ENCODE measurements at regions not wholly inside any gene's neighbourhood (a gene's known extent, or its start where the extent isn't known, plus 50 kb on each side); places are given as distances from the start of the nearest gene placed in this dataset.

DNA sequence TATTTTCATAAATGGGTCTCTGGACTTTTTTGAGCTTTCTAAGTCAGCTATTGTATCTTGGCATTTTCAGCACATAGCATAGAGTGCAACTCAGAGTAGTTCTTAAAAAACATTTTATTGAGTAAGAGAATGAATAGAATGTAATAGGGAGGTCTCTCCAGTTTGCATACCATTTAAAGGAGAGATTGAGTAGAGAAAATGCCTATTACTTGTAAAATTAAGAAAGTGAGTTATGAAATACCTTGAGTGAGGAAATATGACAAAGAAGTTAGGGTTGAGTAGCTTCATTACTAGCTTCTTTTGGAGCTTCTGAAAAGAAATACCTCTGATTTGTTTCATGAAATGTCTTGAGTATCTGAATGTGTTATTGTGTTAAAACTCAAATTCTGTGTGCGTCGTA is 140.0 kb downstream of the AASDHPPT start:
- DNase-seq, result no peak

GRCh38 chr11:106218106-106218505 is 140.6 kb downstream of the AASDHPPT start:
- no peak for DNase-seq

GRCh38 chr11:106222626-106223025 is 145.2 kb downstream of the AASDHPPT start:
- DNase-seq, result no peak

GRCh38 chr11:106224172-106224571 is 146.7 kb downstream of the AASDHPPT start:
- DNase-seq, result no peak

GRCh38 chr11:106228996-106229395 is 151.5 kb downstream of the AASDHPPT start:
- no peak for DNase-seq

GRCh38 chr11:106231591-106231990 is 154.1 kb downstream of the AASDHPPT start:
- peak; percentile 12 for DNase-seq

DNA sequence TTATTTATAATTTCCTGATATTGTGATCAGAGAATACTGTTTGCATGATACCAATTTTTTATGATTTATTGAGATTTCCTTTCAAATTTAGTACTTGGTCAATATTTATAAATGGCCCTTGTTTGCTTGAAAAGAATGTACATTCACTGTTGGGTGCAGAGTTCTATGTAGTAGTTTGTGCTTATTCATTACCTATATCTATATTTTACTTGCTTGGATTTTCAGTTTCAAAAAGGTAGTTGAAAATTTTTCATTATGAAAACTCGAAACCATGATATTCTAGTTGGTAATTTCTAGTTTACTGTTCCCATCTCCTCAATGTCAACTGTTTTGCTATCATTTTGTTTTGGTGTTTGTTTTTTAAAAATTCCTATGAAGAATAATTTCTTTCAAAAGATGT is 155.7 kb downstream of the AASDHPPT start:
- DNase-seq, result no peak

GRCh38 chr11:106234794-106235193 is 157.3 kb downstream of the AASDHPPT start:
- DNase-seq, result no peak

GRCh38 chr11:106236295-106236694 is 158.8 kb downstream of the AASDHPPT start:
- no peak for DNase-seq

DNA sequence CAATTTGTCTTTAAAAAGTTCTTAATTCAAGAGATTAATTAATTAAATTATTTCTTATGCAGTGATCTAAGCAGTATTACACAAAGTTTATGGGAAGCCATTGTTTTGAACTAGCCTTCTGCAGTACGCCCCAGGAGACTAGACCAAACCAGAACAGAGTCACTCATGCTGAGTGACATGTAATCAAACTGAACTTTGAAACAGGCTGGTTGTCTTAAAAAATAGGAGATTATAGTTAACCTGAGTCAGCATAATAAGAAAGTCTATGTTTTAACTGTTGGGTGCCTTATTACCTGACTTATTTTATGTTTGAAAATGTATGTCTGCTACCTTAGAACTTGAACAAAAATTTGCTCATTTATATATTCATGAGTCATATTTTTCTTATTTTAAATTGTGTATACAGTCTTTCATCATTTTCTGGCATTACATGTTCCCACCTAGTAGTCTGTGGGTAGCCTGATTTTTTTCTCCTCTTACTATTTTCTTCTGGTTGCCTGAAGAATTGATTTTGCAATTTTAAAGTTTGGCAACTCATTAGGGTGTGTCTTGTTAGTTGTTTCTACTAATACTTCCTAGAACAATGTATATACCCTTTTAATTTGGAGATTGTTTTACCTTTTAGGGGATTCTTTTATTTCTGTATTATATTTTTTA is 161.4 kb downstream of the AASDHPPT start:
- no peak for DNase-seq

- DNase-seq, result no peak
These were observed 164.3 kb downstream of the AASDHPPT start for GRCh38 chr11:106241601-106242257.

DNA sequence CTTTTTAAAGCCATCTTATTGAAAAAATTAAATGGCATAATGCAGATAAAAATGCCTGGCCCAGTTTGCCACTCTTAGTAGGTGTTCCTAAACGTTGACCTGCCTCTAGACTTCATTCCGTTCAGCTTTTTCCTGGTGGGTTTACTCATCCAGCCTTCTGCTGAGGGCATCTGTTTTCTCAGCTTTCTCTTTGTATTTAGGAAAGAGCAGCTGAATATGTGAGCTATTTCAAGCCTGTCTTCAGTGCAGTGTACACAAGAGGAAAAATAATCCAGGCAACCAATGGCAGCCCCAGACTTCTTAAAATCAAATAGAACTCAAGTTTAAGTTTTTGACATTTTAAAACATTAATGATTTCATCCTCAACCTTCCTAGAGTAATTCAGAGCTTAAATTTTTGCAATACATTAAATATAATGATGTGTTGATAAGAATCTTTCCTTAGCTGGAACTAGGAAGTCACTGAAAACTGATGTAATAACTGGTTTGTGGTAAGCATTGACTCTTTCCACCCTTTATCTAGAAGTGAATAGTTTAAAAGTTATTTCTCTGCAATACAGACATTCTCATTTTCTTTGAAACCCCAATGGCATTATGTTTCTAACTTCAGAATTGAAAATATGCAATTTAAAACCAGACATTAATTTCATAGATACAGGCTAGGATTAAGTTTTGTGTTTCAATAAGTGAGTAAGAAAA is 165.4 kb downstream of the AASDHPPT start:
- DNase-seq, result no peak

DNA sequence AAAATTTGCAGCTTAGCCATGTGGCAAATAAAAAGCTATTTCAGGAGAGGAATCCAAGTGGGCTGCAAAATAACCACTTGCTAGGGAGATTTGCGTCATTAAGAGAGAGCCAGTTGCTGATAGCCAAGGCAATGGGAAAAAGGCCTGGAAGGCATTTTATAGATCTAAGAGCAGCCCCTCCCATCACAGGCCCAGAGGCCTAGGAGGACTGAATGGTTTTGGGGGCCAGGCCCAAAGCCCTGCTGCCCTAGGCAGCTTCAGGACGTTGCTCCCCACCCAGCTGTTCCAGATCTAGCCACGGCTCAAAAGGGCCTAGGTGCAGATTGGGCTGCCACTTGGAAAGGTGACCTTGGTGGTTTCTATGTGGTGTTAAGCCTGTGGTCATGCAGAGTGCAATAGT is 169.0 kb downstream of the AASDHPPT start:
- DNase-seq, result no peak

DNA sequence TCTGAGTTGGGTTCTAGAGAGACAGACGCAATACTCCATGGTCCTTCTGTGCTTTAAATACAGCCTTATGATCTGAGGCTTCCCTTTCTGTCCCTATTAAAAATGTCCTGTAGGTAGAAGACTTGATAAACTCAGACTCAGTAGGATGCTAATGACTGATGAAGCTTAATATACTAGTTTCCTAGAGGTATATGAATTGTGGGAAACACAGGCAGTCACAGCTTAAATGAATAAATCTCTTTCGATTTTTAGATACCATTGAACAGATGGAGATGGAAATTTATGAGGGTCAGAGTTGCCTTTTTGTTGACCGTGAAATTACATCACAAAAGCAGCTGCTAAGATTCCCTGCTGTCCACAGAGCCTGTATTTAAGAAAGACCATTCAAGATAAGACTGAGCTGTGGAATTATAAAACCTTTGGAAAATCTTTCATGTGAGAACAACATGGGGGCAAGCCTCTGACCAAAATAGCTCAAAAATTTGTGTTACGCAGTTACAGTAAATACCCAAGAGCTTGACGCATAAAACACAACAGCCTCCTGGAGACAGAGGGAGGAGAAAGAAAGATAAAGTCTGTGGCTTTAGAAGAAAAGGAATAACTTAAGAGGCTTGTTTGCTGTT is 172.3 kb downstream of the AASDHPPT start:
- DNase-seq, result no peak

DNA sequence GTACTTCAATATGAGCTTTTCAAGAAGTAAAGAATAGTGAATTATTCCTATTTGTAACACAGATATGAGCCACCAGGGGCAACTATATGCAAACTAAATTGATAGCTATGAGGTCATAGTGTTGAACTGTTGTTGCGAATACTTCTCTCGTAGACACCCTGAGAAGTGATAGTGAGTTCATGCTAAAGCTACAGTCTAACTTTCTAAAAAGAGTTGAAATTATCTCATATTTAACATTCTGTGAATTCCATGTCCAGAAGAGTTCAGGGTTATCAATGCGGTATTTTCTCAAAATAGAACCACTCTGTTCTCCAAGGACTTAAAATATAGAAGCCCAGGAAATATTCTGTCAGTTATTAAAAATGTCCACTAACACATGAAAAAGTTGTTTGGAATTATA is 185.4 kb downstream of the AASDHPPT start:
- no peak for DNase-seq

DNA sequence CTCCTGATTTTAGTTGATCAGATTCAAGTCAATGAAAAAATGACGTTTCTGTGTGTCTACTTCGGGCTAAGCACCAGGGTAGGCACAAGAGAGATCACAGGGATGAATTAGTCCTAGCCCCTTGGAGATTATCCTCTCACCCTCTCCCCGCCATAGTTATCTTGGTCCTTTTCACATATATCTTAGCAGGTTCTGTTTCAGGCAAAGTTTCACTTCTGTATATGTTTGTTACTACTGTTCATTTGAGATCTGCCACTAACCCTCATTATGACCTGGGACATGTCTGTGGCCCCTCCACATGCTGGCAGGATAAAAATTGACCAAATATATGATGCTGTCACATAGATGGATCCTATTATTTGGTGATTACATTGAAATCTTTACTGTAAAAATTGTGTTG is 186.1 kb downstream of the AASDHPPT start:
- DNase-seq, result no peak

DNA sequence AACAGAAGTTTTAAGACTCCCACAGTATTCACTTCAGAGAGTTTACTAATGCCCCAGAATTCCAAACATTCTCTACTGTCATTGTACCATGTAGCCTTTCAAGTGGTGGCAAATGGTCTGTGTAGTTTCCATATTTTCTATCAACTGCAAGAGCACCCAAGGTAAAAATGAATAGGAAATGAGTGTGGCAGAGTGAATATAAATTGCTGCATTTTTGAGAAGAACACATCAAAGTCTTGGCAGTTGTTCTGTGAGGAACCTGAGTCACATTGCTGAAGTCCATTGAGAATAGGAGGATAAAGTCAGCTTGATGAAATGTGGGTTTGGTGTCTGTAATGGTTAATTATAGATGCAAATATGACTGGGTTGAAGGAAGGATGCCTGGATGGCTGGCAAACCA is 193.6 kb downstream of the AASDHPPT start:
- no peak for DNase-seq

DNA sequence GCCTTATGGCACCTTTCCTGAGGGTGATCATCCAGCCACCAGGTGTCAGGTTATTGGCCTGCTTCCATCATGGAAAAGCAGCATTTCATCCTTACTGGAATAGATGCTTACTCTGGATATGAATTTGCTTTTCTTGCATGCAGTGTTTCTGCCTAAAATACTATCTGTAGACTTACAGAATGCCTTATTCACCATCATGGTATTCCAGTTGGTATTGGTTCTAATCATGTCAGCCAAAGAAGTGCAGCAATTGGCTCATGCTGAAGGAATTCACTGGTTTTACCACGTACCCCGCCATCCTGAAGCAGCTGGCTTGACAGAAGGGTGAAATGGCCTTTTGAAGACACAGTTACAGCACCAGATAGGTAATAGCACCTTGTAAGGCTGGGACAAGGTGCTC is 194.2 kb downstream of the AASDHPPT start:
- no peak for DNase-seq

DNA sequence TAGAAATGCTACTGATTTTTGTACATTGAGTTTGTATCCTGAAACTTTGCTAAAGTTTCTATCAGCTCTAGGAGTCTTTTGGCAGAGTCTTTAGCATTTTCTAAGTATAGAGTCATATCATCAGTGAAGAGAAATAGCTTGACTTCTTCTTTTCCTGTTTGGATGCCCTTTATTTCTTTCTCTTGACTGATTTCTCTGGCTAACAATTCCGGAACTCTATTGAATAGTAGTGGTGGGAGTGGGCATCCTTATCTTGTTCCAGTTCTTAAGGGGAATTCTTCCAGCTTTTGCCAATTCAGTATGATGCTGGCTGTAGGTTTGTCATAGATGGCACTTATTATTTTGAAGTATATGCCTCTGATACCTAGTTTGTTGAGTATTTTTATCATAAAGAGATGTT is 197.7 kb downstream of the AASDHPPT start:
- DNase-seq, result no peak

DNA sequence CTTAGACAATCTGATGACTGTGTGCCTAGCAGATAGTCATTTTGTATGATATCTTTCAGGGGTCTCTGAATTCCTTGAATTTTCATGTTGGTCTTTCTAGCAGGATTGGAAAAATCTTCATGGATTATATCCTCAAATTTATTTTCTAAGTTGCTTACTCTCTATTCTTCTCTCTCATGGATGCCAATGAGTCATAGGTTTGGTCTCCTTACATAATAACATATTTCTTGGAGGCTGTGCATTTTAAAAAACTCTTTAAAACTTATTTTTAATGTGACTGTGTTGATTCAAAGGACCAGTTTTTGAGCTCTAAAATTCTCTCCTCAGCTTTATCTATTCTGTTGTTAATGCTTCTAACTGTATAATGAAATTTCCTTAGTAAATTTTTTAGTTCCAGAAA is 198.7 kb downstream of the AASDHPPT start:
- DNase-seq, result no peak

DNA sequence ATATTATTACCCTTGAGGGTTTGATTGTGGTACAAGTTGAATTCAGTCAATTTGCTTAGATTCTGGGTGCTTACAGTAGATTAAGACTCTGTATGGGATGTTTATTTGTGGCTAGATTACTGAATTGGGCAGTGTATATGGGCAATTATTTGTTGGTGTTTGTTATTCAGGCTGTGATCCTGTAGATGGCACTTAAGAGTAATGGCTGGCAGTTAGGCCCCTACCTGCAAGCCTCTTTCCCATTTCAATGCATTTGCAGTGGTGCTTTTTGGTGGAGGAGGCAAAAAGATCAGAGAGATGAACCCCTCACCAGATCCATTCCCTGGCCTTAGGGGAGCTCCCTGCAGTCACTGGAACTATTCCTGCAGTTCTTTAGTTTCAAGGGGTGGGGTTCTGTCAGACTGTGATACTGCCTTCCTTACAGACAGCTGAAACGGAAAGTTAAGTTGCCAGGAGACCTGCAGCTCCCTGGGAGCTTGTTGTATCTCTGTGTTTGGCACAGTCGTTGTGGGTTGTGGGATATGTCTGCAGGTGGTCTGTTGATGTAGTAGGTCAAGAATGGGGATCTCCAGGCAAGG is 199.5 kb downstream of the AASDHPPT start:
- no peak for DNase-seq

DNA sequence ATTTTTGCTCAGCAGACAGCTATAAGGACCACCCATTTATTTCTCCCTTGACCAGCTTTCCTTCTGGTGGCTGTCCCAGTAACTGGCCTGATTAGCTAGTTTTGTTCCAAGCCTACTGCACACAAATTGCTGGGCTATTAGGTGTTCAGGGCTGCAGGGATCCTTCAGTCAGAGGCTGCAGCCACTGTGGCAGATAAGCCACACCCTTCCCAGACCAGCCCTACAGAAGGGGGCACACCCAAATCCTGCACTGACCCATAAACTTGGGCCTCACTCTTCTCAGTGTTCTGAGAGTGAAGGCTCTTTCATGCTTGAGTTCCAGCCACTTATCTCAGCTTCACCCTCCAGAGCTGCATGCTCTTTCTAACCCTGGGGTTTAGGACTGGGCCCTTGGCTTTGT is 200.0 kb downstream of the AASDHPPT start:
- no peak for DNase-seq

- no peak for DNase-seq
These were observed 200.9 kb downstream of the AASDHPPT start for GRCh38 chr11:106278391-106278790.

All from hindlimb muscle (tissue), 1 donor.